ENCODE measurements at regions not wholly inside any gene's neighbourhood (a gene's known extent, or its start where the extent isn't known, plus 50 kb on each side); places are given as distances from the start of the nearest gene placed in this dataset.

- TF ChIP-seq, protein P1, sequence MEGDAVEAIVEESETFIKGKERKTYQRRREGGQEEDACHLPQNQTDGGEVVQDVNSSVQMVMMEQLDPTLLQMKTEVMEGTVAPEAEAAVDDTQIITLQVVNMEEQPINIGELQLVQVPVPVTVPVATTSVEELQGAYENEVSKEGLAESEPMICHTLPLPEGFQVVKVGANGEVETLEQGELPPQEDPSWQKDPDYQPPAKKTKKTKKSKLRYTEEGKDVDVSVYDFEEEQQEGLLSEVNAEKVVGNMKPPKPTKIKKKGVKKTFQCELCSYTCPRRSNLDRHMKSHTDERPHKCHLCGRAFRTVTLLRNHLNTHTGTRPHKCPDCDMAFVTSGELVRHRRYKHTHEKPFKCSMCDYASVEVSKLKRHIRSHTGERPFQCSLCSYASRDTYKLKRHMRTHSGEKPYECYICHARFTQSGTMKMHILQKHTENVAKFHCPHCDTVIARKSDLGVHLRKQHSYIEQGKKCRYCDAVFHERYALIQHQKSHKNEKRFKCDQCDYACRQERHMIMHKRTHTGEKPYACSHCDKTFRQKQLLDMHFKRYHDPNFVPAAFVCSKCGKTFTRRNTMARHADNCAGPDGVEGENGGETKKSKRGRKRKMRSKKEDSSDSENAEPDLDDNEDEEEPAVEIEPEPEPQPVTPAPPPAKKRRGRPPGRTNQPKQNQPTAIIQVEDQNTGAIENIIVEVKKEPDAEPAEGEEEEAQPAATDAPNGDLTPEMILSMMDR (IDR thresholded peaks at IDR 0.05; ENCODE audit: low read length), result no peak
- no peak for TF ChIP-seq EZH2phosphoT487 (IDR thresholded peaks at IDR 0.05; ENCODE audit: low read length)
Measured at GRCh38 chr10:83289948-83290347, 849.4 kb upstream of the GHITM start.

Measured in MM.1S (cell line).